CD4-positive, alpha-beta T cell treated with Interleukin-17A for 4 hours (primary cell): ENCODE measurements at regions not wholly inside any gene's neighbourhood (a gene's known extent, or its start where the extent isn't known, plus 50 kb on each side); places are given as distances from the start of the nearest gene placed in this dataset.
"Not testable (repeated sequence)": the region's sequence is repeated elsewhere in the genome, so short reads cannot be mapped to it uniquely, and the experiment has no call there.

ENCODE experiments used
- DNase-seq: peaks from one replicate; pipeline ENCODE4 v3.0.0-alpha.2; 2020; ENCODE audit warnings: mixed read lengths

DNA sequence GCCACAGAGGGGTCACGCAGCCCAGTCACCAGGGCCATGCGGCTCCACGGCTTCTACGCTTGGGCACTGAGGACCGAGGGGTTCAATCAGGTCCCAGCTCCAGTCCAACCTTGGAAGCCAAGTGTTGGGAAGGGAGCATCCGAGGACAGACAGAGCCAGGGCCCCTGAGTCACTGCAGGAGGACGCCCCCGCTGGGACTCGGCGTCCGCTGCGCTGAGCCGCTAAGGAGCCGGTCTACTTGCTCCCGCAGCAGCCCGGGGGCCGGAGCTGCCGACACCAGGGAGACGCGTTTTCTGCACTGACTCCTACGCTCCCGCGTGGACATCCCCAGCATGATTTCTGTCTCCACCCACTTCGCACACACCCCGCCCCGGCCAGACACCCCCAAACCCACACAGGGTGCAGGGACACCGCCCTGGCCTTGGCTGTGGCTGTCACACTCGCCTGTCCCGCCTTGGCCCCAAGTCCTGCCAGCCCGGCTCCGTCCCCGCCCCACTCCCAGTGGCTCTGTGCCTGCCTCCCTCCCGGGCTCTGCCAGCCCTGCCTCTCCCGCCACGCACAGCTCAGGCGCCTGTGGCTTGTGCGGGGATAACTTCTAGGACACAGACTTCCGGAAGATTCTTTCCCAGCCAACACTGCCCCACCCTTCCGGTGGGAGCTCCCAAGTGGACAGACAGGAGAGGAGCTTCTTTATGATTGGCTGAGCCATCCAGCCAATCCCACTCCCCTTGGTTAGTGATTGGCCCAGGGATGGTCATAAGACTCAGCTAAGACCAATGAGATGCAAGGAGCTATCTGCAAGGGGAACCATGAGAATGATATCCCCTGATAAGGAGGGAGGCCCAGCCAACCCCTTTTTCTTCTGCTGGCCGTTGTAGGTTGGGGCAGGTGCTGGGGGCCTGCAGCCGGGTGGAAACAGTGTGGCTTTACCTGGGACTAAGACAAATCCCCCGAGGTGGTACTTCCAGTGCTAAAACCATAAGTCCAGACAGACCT is 118.9 kb upstream of the SFSWAP start:
- no peak for DNase-seq

GRCh38 chr12:131592972-131593371 is 117.9 kb upstream of the SFSWAP start:
- peak; percentile 23 for DNase-seq

DNA sequence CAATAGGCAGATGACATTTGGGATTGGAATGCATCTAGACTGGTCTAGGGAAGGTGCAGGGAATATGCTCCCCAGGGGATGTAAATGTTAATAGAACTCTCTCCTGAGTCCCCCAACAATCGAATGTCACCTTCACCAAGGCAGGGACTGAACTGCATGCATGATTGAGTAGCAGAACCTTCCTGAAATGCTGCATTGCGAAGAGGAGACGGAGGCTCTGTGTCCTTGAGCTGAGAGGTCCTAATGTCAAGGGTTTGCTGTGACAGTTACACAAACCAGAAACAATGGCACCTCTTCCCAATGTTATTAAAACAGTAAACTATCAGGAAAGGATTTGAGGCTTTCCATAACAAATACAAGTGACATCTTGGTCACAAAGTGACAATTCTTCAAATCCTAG is 117.5 kb upstream of the SFSWAP start:
- DNase-seq, result no peak

DNA sequence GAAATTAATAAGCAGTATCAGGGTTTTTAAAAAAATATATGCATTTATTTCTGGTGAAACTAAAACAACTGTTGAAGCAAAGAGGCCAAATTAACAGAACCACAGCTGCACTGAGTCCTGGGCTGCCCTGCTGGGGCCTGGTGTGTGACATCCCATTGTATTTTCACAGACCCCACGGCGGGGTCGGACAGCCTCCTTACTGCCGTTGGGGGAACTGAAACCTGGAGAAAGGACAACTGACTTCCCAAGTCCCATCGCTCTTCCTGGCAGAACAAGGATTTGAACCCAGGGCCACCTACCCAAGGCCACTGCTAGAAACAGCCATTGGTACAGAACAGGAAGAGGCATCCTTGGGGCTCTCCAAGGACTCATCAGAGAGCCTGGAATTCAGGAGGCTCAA is 114.8 kb upstream of the SFSWAP start:
- no peak for DNase-seq

DNA sequence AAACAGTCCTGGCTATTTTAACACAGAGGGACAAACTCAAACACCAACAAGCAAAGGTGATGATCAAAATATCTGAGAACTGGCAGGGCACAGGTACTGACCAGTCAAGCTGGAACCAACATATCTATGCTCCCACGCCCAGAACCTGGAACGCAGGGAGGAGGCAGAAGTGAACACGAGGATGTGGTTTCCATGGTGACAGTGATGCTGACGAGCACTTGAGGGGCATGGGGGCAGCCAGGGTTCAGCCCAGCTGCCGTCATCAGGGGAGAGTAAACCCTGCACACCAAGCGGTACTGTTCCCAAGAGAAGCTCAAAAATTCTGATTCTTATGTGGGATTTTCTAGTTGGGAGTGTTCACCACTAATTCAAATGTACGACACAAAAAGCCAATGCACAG is 113.6 kb upstream of the SFSWAP start:
- no peak for DNase-seq

DNA sequence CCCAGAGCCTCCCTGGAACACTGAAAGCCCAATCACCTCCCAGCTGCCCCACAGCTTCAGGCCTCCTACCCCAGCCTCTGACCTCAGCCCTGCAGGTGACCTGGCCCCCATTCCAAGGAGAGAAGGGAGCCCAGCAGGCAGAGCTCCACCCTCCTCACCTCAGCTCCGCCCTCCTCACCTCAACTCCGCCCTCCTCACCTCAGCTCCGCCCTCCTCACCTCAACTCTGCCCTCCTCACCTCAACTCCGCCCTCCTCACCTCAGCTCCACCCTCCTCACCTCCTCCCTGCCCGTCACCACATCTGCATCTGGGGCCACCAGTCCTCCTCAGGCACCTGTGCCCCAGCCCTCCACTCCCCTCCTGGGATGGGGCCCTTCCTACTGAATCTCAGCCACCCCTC is 112.2 kb upstream of the SFSWAP start:
- no peak for DNase-seq

- DNase-seq, result no peak
Observed at GRCh38 chr12:131599190-131600159, 111.4 kb upstream of the SFSWAP start.

- DNase-seq, result no peak
Observed at GRCh38 chr12:131600160-131600532, 110.7 kb upstream of the SFSWAP start.

GRCh38 chr12:131601499-131601898 is 109.4 kb upstream of the SFSWAP start:
- DNase-seq, result not testable (repeated sequence)

DNA sequence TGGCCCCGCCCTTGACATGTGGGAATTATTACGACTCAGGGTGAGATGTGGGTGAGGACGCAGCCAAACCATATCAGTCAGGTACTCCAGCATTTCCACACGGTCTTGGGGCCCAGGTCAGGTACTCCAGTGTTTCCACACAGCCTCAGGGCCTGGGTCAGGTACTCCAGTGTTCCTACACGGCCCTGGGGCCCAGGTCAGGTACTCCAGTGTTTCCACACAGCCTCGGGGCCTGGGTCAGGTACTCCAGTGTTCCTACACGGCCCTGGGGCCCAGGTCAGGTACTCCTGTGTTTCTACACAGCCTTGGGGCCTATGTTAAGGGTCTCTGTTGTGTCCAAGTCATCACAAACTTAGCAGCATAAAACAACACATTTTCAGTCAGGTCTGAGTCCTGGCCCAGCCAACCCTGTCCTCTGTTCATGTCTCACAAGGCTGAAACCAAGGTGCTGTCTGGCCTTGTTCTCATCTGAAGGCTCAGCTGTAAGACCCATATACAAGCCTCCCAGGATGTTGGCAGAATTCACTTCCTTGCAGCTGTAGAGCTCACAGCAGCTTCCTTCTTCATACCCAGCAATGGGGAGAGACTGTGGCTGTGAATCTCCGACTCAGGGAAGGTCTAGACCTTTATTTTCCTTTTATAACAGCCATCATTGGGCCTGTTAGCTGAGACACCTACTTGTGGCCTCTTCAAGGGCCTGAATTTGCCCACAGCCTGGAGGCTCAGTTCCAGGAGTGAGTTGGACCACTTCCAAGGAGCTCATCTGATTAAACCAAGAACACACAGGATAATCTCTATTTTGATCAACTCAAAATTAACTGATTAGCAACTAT is 107.6 kb upstream of the SFSWAP start:
- peak; percentile 30 for DNase-seq

- peak; percentile 75 for DNase-seq
Observed at GRCh38 chr12:131603939-131604795, 106.7 kb upstream of the SFSWAP start.

DNA sequence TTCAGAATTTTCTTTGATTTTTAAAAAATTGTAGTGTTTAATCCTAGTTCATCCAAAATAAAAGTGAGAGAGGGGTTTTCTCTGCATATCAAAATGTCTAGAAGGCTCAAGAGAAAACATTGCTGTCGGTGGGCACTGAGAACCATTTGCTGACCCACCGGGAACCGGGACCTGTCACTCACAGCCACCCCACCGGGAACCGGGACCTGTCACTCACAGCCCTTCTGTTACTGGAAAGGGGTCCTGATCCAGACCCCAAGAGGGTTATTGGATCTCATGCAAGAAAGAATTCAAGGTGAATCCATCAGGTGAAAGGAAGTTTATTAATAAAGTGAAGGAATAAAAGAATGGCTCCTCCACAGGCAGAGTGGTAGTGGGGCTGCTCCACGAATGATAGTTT is 106.0 kb upstream of the SFSWAP start:
- DNase-seq, result no peak

DNA sequence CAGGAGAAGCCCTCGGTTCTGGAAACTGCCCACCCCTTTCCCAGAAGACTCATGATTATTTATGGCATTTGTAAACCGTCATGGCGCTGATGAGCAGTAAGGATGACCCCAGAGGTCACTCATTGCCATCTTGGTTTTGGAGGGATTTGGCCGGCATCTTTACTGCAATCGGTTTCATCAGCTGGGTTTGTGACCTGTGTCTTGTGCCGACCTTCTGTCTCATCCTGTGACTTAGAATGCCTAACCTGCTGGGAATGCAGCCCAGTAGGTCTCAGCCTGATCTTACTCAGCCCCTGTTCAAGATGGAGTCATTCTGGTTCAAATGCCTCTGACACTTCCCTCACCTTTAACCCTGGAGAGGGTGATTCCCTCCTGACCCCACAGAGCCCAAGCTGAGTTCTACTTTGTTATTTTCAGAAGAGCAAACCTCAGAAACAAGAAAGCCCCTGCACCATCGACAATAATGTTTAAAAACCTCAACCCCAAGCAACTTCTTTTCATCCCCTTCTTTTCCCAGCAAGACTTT is 105.5 kb upstream of the SFSWAP start:
- DNase-seq, result no peak

DNA sequence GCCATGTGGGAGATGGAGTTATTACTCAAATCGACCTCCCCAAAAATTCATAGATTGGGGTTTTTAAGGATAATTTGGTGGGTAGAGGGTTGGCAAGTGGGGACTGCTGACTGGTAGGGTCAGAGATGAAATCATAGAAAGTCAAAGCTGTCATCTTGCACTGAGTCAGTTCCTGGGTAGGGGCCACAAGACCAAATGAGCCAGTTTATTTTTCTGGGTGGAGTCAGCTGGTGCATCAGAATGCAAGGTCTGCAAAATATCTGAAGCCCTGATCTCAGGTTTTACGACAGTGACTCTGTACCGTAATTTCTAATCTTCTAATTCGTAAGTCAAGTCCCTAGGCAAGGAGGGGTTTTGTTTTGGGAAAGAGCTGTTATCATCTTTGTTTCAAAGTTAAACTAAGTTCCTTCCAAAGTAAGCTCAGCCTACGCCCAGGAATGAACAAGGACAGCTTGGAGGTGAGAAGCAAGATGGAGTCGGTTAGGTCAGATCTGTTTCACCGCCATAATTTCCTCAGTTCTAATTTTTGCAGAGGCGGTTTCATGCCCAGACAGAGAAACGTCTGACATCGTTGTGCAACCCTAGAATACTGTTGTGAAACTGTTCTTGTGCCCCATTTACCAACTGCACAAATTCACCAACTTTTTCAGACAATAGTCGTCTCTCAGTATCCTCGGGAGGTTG is 104.5 kb upstream of the SFSWAP start:
- DNase-seq, result no peak

- DNase-seq, result peak; percentile 13
Observed at GRCh38 chr12:131607658-131608447, 103.0 kb upstream of the SFSWAP start.

DNA sequence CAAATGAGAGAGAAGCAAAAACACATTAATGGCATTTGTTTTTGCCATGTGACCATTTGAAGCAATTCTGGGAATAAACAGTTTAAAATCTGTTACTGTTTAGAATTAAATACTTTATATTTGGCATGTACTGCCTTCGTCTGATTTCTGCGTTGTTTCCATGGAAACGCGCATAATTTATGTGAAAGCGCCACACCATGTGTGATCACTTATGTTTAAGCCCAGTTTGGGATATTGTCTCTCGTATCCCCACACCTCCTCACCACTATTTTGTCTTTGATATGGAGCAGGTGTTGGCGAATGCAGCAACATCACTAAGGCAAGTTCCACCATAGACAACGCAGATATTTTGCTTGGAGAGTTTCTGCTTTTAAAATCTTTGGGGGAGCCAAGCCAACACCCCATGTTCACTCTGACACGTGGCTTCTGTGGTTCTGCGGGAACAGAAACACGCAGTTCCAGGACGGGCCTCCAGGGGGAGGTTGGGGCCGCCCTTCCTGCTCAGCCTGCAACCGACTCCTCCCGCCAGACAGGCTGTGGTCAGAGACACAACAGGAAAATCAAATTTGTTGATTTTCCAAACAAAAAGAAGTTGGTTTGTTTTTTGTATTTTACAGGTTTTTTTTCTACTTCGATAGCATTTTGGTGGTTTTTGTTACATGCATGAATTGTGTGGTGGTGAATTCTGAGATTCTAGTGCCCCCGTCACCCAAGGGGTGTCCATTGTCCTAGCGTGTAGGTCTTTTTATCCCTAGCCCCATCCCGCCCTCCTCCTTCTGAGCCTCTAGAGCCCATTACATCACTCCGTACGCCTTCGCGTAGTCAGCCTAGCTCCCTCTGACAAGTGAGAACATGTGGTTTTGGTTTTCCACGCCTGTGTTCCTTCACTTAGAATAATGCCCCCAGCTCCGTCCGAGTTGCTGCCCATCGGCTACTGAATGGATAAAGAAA is 101.9 kb upstream of the SFSWAP start:
- peak; percentile 77 for DNase-seq

DNA sequence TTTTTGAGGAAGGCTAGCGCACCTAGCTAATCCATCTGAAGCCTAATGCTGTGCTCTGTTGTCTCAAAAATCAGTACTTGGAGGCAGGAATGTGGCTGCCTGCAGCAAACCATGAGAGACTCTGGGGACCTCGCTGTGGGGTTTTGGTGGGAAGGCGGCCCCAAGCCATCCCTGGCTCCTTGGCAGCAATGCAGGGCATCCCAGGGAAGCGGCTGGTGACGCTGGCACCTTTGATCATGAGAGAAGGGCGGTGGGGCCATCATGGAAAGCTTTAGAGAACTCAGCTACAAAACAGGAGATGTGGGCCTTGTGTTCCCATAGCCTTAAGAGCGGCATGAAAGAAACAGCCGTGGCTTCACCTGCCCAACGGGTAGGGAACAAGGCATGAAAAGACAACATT is 101.1 kb upstream of the SFSWAP start:
- no peak for DNase-seq

DNA sequence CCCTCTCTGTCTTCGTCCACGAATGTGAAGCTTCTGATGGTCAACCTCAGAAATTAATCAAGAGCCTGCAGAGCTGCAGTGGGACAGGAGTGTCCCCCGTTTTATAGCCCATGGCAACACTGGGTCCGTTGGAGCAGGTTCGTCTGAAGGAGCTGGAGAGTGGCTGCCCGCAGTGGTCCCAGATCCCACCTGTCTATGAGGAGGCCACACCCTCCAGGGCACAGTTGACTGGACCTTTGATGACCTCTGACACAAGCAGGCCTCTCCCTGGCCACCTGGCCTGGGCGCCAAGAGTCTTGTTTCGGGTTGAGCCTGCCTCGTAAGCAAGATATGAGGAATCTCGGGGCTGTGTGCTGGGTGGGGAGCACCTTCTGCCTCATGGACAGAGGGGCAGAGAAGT is 100.7 kb upstream of the SFSWAP start:
- DNase-seq, result no peak

GRCh38 chr12:131610891-131611290 is 100.0 kb upstream of the SFSWAP start:
- no peak for DNase-seq
